Stimulated activated CD4-positive, alpha-beta T cell treated with anti-CD3 and anti-CD28 coated beads, Interleukin-4, amount 100 ng/mL, for 4 hours (primary cell): ENCODE measurements at regions not wholly inside any gene's neighbourhood (a gene's known extent, or its start where the extent isn't known, plus 50 kb on each side); places are given as distances from the start of the nearest gene placed in this dataset.

ENCODE experiments used
- DNase-seq, 2 experiments: peaks; one replicate each; pipeline ENCODE4 v3.0.0-alpha.2; 2020

DNA sequence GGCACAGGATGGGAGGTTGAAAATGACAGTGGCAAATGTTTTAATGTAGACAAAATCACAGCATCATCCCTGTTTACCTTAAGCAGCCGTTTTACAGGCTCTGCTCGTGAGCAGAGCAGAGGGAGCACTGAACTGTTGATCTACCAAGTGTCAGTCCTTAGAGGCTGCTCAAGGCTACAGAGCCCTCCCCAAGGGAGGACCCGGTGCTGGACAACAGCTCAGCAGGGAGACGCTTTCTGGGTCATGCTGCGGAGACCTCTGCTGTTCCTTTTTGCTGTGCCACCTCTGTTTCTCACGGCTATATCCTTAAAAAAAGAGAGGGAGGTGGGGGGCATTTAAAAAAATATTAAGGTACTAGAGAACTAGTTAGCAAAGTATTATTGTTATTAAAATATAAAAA, 400.2 kb downstream of the GABRB3 start:
- no peak for DNase-seq

- no peak for DNase-seq
These were observed 407.8 kb downstream of the GABRB3 start for GRCh38 chr15:26365077-26365476.

DNA sequence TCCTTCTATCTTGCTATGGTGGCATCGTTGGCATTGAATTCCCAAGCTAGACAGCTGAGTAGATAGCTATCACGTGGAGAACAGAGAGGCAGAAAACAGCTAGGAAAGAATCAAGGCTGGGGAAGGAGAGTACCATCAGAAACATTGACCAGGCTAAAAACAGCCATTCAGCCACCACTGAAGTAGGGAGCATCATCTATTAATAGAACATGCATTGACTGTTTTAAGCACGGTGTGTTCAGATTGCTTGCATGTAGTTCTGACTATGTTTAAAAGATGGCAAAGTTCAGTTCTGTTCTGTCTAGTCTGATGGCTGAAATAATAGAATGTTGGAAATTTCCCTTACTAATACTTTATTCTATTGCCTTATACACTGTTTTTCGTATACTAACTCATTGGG, 413.0 kb downstream of the GABRB3 start:
- DNase-seq: no peak

GRCh38 chr15:26358708-26359107, 414.2 kb downstream of the GABRB3 start:
- no peak for DNase-seq

- no peak for DNase-seq
These were observed 415.2 kb downstream of the GABRB3 start for GRCh38 chr15:26357653-26358052.

GRCh38 chr15:26355472-26356074, 417.3 kb downstream of the GABRB3 start:
- no peak for DNase-seq

DNA sequence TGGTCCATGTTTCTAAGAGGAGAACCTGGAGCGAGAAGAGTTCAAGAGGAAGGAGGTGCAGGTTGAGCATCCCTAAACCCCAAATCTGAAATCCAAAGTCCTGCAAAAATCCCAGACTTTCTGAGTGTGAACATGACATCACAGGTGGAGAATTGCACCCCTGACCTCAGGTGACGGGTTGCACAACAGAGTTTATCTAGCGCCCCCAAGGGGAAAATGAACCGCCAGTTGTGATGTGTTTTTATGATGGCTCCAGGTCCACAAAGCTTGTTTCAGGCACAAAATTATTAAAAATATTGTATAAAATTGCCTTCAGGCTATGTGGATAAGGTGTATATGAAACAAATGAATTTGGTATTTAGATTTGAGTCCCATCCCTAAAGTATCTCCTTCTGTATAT, 420.0 kb downstream of the GABRB3 start:
- no peak for DNase-seq

- no peak for DNase-seq
These were observed 420.5 kb downstream of the GABRB3 start for GRCh38 chr15:26352406-26352805.

GRCh38 chr15:26325495-26325894, 447.4 kb downstream of the GABRB3 start:
- DNase-seq: no peak

DNA sequence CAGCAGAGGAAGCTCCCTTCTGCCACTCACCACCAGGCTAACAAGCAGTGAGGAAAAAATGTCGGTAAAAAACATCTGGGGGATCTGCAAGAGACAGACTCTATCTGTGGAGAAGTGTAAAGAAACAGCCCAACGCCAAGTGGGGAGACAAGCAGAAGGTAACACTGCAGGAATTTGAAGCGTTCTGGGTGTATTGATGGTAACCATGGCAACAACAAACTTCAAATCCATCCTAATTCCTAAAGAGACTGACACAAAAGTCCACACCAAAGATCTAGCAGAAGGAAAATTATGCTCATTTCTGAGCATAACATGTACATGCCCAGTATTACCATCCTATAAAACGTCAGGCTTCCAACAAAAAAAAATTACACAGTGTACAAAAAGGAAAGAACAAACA, 449.3 kb downstream of the GABRB3 start:
- no peak for DNase-seq

DNA sequence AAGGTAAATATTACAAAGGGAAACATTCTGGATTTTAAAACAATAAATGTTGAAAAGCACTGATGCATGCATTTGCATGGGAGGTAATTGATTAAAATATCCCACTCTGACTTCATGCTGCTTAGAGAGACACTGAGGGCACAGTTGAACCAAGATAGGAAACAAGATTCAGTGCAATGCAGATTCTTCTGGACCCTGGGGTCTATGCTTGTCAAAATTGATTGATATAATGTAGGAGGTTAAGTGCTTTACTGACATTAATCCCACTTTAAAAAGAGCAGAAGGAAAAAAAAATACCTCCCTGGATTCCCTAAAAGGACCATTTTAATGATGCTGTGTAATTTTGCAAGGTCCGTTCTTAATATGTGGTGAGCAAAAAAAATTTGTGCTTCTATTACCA, 454.2 kb downstream of the GABRB3 start:
- no peak for DNase-seq

DNA sequence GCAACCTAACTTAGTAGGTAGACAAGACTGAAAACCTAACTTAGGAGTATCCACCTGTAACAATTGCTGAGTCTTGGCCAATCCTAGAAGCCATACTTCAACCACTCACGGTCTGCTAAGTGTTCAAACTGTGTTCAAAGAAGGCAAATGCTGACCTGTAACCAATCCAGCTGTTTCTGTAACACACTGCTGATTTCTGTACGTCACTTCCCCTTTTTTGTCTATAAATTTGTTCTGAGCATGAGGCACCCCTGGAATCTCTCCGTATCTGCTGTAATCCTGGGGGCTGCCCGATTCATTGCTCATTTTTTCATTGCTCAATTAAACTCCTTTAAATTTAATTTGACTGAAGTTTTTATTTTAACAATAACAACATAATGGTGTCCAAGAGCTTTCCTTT, 451.4 kb upstream of the ATP10A start:
- DNase-seq: no peak

GRCh38 chr15:26311710-26312236, 448.6 kb upstream of the ATP10A start:
- no peak for DNase-seq

GRCh38 chr15:26298659-26299170, 435.6 kb upstream of the ATP10A start:
- no peak for DNase-seq

GRCh38 chr15:26298010-26298658, 435.0 kb upstream of the ATP10A start:
- DNase-seq: no peak

- no peak for DNase-seq
These were observed 432.4 kb upstream of the ATP10A start for GRCh38 chr15:26295336-26296085.

DNA sequence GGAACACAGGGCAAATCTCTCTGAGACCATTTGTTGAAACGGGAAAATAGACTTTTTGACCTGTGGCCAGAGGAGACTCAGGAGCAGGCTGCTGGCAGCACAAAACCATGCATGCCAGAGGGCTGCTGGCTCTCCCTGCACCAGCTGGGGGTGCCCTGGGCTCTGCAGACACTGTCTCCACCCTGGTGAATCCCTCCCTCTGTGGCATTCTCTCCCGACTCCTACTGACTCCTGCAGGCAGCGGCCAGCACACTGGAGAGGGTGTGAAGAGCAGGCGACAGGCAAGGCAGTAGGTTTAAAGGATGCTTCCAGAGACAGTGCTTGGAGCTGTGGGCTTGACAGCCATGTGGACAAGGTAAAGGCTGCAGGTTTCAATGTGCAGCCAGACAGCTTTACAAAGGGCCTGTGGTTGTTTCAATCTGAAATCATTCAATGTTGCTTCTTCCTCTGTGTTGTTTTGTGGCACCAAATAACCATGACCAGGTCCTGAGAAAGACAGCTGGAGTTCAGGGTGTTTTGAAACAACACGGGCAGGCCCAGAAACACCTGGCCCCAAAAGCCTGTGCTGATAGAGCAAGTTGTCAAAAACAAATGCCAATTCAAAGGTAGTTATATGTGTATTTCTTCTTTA, 431.0 kb upstream of the ATP10A start:
- no peak for DNase-seq

DNA sequence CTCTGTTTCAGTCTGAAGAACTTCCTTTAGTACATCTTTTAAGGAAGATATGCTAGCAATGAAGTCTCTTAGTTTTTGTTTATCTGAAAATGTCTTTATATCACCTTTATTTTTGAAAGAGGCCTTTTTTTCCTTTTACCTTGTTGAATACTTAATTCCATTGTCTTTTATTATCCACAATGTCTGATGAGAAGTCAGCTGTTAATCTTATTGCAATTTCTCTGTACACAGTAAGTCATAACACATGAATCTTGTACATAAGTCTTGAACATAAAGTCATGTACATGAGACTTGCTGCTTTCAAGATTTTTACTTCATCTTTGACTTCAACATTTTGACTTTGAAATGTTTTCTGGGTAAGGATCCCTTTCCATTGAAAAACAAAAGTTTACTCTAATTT, 424.3 kb upstream of the ATP10A start:
- no peak for DNase-seq

- DNase-seq: no peak
These were observed 417.2 kb upstream of the ATP10A start for GRCh38 chr15:26280281-26280680.

GRCh38 chr15:26261966-26262365, 398.8 kb upstream of the ATP10A start:
- no peak for DNase-seq

DNA sequence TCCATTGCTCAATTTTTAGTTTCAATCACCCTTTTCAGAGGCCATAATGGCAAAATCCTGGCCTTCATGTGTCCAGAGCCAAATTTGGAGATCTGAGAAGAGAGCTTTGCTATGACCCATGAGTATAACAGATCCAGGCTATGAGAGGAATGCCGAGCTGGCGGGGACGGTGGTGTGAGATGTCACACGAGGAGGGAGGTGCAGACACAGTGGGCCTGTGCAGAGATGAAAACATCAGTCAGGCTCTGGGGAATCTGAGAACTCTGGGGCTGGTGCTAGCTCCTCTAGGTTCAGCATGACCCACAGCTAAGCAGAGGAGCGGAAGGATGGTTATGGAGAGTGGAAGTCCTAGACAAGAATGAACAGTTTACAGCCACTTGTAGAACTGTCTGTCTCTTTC, 398.3 kb upstream of the ATP10A start:
- DNase-seq: no peak

GRCh38 chr15:26260517-26261133, 397.5 kb upstream of the ATP10A start:
- DNase-seq: peak in 1 of 2 experiments; percentile 13

GRCh38 chr15:26259581-26259980, 396.5 kb upstream of the ATP10A start:
- no peak for DNase-seq
